ENCODE measurements at regions not wholly inside any gene's neighbourhood (a gene's known extent, or its start where the extent isn't known, plus 50 kb on each side); places are given as distances from the start of the nearest gene placed in this dataset.

- Histone ChIP-seq H3K4me3 (no peak overlapping the region), H3K27me3 (no peaks in the 10 kb centered on the region), H3K36me3 (no peaks in the 10 kb centered on the region), H3K27ac (no peak overlapping the region), H3K4me1 (no peaks in the 10 kb centered on the region), H3K9me3 (no peaks in the 10 kb centered on the region)
- intact Hi-C loops (cut with DNase I): no loop called here
- DNase-seq: no peak
- 70 to 76% methylated on average over 2 of the region's 2 CpGs for WGBS, 2 donors
- TF ChIP-seq CTCF (IDR thresholded peaks at IDR 0.05) (no peak), POLR2A (IDR thresholded peaks at IDR 0.05) (no peak)
Measured at GRCh38 chr1:187477103-187477502, 648.4 kb downstream of the PLA2G4A start.

GRCh38 chr1:187477535-187477934 lies 648.8 kb downstream of the PLA2G4A start:
- no peaks in the 10 kb centered on the region for H3K36me3 ChIP-seq
- H3K27ac ChIP-seq: no peak overlapping the region
- 69 to 77% methylated on average over 4 of the region's 4 CpGs for WGBS, 2 donors
- no peak overlapping the region for H3K4me3 ChIP-seq
- TF ChIP-seq POLR2A (IDR thresholded peaks at IDR 0.05) (no peak), CTCF (IDR thresholded peaks at IDR 0.05) (no peak)
- no peak for DNase-seq
- no peaks in the 10 kb centered on the region for H3K27me3 ChIP-seq
- H3K9me3 ChIP-seq: no peaks in the 10 kb centered on the region
- no peaks in the 10 kb centered on the region for H3K4me1 ChIP-seq
- intact Hi-C loops (cut with DNase I): no loop called here

GRCh38 chr1:187481581-187482148 lies 652.9 kb downstream of the PLA2G4A start:
- no peak for TF ChIP-seq CTCF (IDR thresholded peaks at IDR 0.05)
- TF ChIP-seq POLR2A (IDR thresholded peaks at IDR 0.05): no peak
- Histone ChIP-seq H3K27me3 (no peaks in the 10 kb centered on the region), H3K4me3 (no peak overlapping the region), H3K4me1 (no peaks in the 10 kb centered on the region), H3K36me3 (no peaks in the 10 kb centered on the region), H3K27ac (no peak overlapping the region), H3K9me3 (no peaks in the 10 kb centered on the region)
- 73 to 86% methylated on average over 9 to 10 of the region's 10 CpGs for WGBS, 2 donors
- no peak for DNase-seq
- intact Hi-C loops (cut with DNase I): no loop called here

GRCh38 chr1:187490266-187490665 lies 661.5 kb downstream of the PLA2G4A start:
- no peak overlapping the region for H3K27ac ChIP-seq
- H3K9me3 ChIP-seq: no peaks in the 10 kb centered on the region
- no peaks in the 10 kb centered on the region for H3K36me3 ChIP-seq
- no peak for TF ChIP-seq CTCF (IDR thresholded peaks at IDR 0.05)
- TF ChIP-seq POLR2A (IDR thresholded peaks at IDR 0.05): no peak
- no peaks in the 10 kb centered on the region for H3K27me3 ChIP-seq
- H3K4me3 ChIP-seq: no peak overlapping the region
- intact Hi-C loops (cut with DNase I): no loop called here
- 65 to 79% methylated on average over 3 of the region's 3 CpGs for WGBS, 2 donors
- no peak for DNase-seq
- no peaks in the 10 kb centered on the region for H3K4me1 ChIP-seq

- H3K9me3 ChIP-seq: no peaks in the 10 kb centered on the region
- no peaks in the 10 kb centered on the region for H3K27me3 ChIP-seq
- no peak overlapping the region for H3K27ac ChIP-seq
- WGBS, 2 donors: 18 to 30% methylated on average over 5 of the region's 5 CpGs
- H3K36me3 ChIP-seq: no peaks in the 10 kb centered on the region
- no peaks in the 10 kb centered on the region for H3K4me1 ChIP-seq
- DNase-seq: no peak
- TF ChIP-seq CTCF (IDR thresholded peaks at IDR 0.05) (no peak), POLR2A (IDR thresholded peaks at IDR 0.05) (no peak)
- H3K4me3 ChIP-seq: no peak overlapping the region
- intact Hi-C loops (cut with DNase I): no loop called here
Measured at GRCh38 chr1:187491082-187491720, 662.5 kb downstream of the PLA2G4A start.

Measured in esophagus squamous epithelium (tissue), 5 donors.